ENCODE measurements at regions not wholly inside any gene's neighbourhood (a gene's known extent, or its start where the extent isn't known, plus 50 kb on each side); places are given as distances from the start of the nearest gene placed in this dataset.

- FAIRE-seq (no peak), DNase-seq (ENCODE audit: low read depth, low spot score) (no peak)
- H3K27ac ChIP-seq (ENCODE audit: control insufficient read depth, insufficient read depth, low read length): no peak overlapping the region
- no peaks in the 10 kb centered on the region for H3K4me1 ChIP-seq (ENCODE audit: control insufficient read depth, extremely low read depth, insufficient read depth, low read length)
- H3K4me3 ChIP-seq (ENCODE audit: control insufficient read depth in 2 of 3, extremely low read depth in 1 of 3, insufficient read depth in 2 of 3, low read depth in 1 of 3, low read length in 3 of 3): no peak overlapping the region
- no peaks in the 10 kb centered on the region for H4K20me1 ChIP-seq (ENCODE audit: control insufficient read depth, extremely low read depth, insufficient read depth, low read length)
- H3K79me2 ChIP-seq (ENCODE audit: control insufficient read depth, insufficient read depth, low read length): no peaks in the 10 kb centered on the region
- H3K9me1 ChIP-seq (ENCODE audit: control insufficient read depth, extremely low read depth, insufficient read depth, low read length): no peaks in the 10 kb centered on the region
- no peak overlapping the region for H3K4me2 ChIP-seq (ENCODE audit: control insufficient read depth, extremely low read depth, insufficient read depth, low read depth, low read length)
- H3K9me3 ChIP-seq (ENCODE audit: control insufficient read depth, low read depth, low read length): no peaks in the 10 kb centered on the region
- H3K36me3 ChIP-seq (ENCODE audit: control insufficient read depth in 2 of 2, extremely low read depth in 1 of 2, insufficient read depth in 2 of 2, low read length in 2 of 2): no peaks in the 10 kb centered on the region
- TF ChIP-seq CTCF (optimal IDR thresholded peaks at IDR 0.05 in 1 of 3, IDR thresholded peaks at IDR 0.05 in 1 of 3, conservative IDR thresholded peaks at IDR 0.05 in 1 of 3; ENCODE audit: extremely low read depth in 1 of 3, insufficient read depth in 2 of 3, low read length in 3 of 3) (no peak), EZH2 (IDR thresholded peaks at IDR 0.05; ENCODE audit: low read length) (no peak)
- no peak overlapping the region for H3K9ac ChIP-seq (ENCODE audit: control insufficient read depth, extremely low read depth, insufficient read depth, low read length)
- dilution Hi-C loops (cut with MboI; ENCODE audit: extremely low pct_ligation_motif_present, low sequenced_read_pairs): no loop called here
- H3K27me3 ChIP-seq (ENCODE audit: control insufficient read depth, extremely low read depth, insufficient read depth, low read length): peaks cover 11% of the 10 kb centered on the region
- H2AFZ ChIP-seq (ENCODE audit: control insufficient read depth, low read length): no peak overlapping the region
These were observed 50.0 kb upstream of the KCNMA1 start for GRCh38 chr10:77687621-77688020.
